Stimulated activated CD4-positive, alpha-beta T cell treated with anti-CD3 and anti-CD28 coated beads, Interleukin-2, amount 100 ng/mL, for 4 hours (primary cell): ENCODE measurements at regions not wholly inside any gene's neighbourhood (a gene's known extent, or its start where the extent isn't known, plus 50 kb on each side); places are given as distances from the start of the nearest gene placed in this dataset.

Experiments used
- DNase-seq: peaks from one replicate; pipeline ENCODE4 v3.0.0-alpha.2; 2020; ENCODE audit warnings: low read depth

- DNase-seq = no peak
Measured at GRCh38 chr11:10387206-10388083, 67.6 kb upstream of the AMPD3 start.

DNA sequence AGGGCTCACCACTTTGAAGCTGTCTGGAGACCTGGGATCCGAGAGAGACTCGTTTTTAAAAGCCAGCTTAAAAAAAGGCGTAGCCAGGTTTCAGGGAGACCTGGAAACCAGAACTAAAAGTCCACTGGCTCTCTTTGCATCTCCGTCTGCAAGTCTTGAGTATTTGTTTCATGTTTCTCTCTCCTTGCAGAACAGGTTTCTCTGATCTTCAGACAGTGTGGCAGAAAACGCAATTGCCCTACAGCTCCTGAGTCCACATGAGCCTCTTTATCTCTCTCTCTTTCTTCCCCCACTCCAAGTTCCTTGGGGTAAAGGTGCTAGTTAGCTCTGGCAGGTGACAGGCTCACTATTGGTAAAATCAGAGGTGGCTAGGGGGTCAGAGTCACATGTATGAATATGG, 67.0 kb upstream of the AMPD3 start:
- no peak for DNase-seq

- no peak for DNase-seq
Measured at GRCh38 chr11:10388574-10388973, 66.5 kb upstream of the AMPD3 start.

GRCh38 chr11:10390375-10390774, 64.7 kb upstream of the AMPD3 start:
- DNase-seq = no peak

DNA sequence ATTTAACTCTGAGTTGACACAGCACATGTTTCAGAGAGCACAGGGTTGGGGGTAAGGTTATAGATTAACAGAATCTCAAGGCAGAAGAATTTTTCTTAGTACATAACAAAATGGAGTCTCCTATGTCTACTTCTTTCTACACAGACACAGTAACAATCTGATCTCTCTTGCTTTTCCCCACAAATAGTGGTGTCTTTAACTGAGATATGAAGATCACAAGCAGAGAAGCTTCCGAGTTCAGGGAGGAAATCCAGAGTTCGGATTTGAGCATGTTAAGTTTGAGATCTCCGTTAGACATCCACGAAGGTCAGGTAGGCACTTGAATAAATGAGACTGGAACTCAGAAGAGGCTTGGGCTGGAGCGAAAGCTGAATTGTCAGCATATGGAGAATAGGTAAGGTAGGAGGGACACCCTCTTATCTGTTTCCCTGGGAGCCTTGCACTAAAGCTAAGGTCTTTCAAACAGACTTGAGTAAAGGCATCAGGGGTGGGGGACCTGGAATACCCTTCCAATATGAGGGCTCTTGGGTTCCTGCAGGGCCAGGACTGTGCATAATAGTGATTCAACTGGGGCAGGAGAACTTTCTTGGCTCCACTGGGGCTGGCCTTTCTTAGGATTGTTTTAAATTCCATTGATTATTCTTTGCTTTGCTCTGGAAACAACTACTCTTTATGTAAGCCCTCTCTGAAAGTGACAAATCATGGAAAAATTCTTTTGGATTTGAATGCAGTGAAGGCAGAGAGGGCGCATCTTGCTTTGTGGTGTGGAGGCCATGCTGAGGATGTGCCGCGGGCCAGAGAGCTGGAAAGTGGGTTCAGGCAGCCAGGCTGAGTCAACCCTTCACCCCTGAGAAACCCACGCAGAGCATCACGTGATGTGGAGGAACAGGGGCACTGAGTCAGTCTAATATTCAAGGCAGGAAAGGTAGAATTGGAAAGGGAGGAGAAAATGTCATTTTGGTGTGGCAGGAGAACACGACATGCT, 62.7 kb upstream of the AMPD3 start:
- no peak for DNase-seq

DNA sequence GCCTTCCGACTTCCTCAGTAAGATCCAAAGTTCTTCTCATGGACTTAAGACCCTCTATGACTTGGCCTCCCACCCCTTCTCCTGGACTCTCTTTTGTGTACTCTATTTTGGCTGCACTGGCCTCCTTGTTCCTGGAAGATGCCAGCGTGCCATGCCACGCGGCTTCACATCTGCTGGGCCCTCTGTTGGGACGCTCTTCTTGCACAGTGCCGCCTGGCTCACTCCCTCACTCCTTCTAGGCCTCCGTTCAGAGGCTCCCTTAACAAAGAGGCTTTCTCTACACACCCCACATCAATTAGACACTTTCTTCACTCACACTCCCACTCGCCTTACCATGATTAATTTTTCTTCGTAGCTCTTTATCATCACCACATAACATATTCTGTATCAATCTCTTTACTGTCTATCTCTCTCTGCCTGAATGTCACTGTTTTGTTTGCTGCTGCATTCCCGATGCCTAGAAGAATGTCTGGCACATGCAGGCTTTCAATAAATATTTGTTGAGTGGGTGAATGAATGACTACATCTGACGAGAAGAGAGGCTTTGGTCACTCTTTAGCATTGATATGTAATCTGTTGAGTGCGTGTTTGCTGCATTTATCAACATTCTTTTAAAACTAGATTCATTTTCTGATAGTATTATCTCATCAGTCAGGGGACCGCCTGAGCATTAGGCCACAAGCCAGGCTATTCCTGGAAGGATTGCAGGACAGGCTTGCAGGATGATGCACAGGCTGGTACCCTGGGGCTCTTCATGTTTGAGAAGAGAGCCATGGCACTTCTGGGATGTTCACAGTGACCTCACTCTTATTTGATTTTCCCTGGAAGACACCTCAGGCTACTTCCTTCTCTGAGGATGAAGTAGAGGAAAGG, 60.6 kb upstream of the AMPD3 start:
- no peak for DNase-seq

- DNase-seq = no peak
Measured at GRCh38 chr11:10395166-10395897, 59.7 kb upstream of the AMPD3 start.

- DNase-seq = no peak
Measured at GRCh38 chr11:10396771-10397170, 58.3 kb upstream of the AMPD3 start.

- no peak for DNase-seq
Measured at GRCh38 chr11:10397226-10397987, 57.7 kb upstream of the AMPD3 start.

DNA sequence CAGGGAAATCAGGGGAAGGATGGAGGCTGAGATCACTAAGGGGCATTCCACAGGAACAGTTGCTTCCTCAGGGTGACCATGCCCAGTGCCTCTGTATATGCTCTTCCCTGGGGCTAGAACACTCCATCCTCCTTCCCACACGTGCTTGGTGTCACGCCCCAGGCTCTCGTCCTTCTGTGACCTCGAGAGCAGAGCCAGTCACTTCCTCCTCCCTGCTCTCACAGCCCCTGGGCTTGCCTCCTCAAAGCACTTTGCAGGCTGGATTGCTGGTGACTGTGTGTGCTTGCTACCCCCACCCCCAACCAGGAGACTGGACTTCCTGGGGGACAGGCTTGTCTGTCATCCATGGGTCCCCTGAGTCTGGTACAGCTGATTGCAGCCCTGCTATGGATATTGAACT, 56.5 kb upstream of the AMPD3 start:
- DNase-seq = no peak

GRCh38 chr11:10400856-10401255, 54.2 kb upstream of the AMPD3 start:
- no peak for DNase-seq

DNA sequence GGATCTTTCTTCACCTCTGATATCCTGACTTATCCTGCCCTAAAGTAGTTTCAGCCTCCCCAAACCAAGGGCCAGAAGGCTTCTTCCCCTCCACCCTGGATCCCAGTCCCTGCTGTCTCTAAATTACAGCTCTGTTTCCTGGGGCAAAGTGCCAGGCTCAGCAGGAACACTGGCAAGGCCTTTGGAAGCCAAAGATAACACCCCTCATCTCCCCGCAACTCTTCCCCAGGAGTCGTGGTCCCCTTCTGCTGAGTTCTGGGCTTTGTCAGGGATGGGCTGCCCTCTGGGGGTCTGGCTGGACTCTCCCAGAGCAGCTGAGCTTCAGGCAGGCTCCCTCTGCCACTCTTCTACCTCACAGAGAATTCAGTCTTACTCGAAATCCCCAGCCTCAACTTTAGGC, 53.8 kb upstream of the AMPD3 start:
- DNase-seq = no peak

- DNase-seq = no peak
Measured at GRCh38 chr11:10401696-10402392, 53.2 kb upstream of the AMPD3 start.
